ENCODE measurements at regions not wholly inside any gene's neighbourhood (a gene's known extent, or its start where the extent isn't known, plus 50 kb on each side); places are given as distances from the start of the nearest gene placed in this dataset.

DNA sequence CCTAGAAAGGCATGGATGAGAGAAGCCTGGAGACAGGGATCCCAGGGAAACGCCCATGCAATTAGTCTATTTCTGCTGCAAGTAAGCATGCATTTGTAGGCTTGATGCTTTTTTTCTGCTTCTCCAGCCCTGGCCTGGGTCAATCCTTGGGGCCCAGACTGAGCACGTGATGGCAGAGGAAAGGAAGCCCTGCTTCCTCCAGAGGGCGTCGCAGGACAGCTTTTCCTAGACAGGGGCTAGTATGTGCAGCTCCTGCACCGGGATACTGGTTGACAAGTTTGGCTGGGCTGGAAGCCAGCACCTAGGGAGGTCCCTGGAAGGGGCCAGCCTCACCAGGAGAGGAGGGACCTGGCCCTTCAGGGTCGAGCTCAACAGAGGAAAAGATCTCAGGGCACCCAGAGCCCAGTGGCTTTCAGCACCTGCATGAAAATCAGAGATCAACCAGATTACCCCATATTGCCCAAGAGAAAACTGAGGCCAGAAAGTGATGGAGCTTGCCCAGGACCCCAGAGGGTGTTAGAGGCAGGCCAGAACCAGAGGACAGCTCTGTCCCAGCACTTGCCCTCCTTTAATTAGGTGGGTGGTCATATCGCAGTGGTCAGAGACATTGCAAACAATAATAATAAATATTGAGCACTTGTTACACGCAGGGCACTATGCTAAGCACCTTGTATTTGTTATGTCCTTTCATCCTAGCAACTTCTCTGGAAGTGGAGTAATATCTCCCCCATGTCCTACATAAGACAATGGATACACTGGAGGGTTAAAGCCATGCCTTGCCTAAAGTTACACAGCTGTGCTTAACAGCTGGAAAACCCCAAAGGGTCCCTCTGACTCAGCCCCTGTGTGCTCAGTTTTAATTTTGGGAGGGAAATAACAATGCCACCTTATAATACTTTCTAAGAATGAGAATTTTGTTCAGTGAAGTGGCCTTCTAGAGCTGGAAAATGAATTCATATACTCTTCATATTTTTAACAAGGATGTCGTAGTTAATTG lies 67.1 kb downstream of the KLF4 start:
- DNase-seq, result peak; percentile 78
- no peak overlapping the region for H3K4me3 Mint-ChIP-seq (ENCODE audit: unreplicated experiment)
- no peak overlapping the region for H3K27ac Mint-ChIP-seq (ENCODE audit: unreplicated experiment)
- H3K36me3 Mint-ChIP-seq (ENCODE audit: unreplicated experiment), result no peaks in the 10 kb centered on the region
- TF ChIP-seq, protein P1, sequence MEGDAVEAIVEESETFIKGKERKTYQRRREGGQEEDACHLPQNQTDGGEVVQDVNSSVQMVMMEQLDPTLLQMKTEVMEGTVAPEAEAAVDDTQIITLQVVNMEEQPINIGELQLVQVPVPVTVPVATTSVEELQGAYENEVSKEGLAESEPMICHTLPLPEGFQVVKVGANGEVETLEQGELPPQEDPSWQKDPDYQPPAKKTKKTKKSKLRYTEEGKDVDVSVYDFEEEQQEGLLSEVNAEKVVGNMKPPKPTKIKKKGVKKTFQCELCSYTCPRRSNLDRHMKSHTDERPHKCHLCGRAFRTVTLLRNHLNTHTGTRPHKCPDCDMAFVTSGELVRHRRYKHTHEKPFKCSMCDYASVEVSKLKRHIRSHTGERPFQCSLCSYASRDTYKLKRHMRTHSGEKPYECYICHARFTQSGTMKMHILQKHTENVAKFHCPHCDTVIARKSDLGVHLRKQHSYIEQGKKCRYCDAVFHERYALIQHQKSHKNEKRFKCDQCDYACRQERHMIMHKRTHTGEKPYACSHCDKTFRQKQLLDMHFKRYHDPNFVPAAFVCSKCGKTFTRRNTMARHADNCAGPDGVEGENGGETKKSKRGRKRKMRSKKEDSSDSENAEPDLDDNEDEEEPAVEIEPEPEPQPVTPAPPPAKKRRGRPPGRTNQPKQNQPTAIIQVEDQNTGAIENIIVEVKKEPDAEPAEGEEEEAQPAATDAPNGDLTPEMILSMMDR (IDR thresholded peaks at IDR 0.05; ENCODE audit: partially characterized antibody, unreplicated experiment), result peak; percentile 56
- no peaks in the 10 kb centered on the region for H3K9me3 Mint-ChIP-seq (ENCODE audit: unreplicated experiment)
- H3K4me1 Mint-ChIP-seq (ENCODE audit: low read depth, unreplicated experiment), result peaks cover 3% of the 10 kb centered on the region
- H3K27me3 Mint-ChIP-seq (ENCODE audit: unreplicated experiment), result peaks cover 2% of the 10 kb centered on the region

DNA sequence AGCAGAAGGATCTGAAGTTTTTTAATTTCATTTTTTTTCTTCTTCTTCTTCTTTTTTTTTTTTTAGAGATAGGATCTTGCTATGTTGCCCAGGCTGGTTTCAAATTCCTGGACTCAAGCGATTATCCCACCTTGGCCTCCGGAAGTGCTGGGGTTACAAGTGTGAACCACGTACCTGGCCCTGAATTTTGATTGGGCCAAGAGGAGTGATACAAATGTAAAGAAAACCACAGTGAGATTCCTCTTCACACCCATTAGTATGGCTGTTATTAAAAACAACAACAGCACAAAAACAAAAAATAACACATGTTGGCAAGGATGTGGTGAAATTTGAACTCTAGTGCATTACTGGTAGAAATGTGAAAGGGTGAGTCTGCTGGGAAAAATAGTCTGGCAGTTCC lies 79.1 kb downstream of the KLF4 start:
- Mint-ChIP-seq H3K36me3 (ENCODE audit: unreplicated experiment) (no peaks in the 10 kb centered on the region), H3K4me1 (ENCODE audit: low read depth, unreplicated experiment) (no peaks in the 10 kb centered on the region), H3K27ac (ENCODE audit: unreplicated experiment) (no peak overlapping the region), H3K27me3 (ENCODE audit: unreplicated experiment) (no peaks in the 10 kb centered on the region), H3K4me3 (ENCODE audit: unreplicated experiment) (no peak overlapping the region), H3K9me3 (ENCODE audit: unreplicated experiment) (no peaks in the 10 kb centered on the region)
- TF ChIP-seq, protein P1 (IDR thresholded peaks at IDR 0.05; ENCODE audit: partially characterized antibody, unreplicated experiment), result no peak
- no peak for DNase-seq

DNA sequence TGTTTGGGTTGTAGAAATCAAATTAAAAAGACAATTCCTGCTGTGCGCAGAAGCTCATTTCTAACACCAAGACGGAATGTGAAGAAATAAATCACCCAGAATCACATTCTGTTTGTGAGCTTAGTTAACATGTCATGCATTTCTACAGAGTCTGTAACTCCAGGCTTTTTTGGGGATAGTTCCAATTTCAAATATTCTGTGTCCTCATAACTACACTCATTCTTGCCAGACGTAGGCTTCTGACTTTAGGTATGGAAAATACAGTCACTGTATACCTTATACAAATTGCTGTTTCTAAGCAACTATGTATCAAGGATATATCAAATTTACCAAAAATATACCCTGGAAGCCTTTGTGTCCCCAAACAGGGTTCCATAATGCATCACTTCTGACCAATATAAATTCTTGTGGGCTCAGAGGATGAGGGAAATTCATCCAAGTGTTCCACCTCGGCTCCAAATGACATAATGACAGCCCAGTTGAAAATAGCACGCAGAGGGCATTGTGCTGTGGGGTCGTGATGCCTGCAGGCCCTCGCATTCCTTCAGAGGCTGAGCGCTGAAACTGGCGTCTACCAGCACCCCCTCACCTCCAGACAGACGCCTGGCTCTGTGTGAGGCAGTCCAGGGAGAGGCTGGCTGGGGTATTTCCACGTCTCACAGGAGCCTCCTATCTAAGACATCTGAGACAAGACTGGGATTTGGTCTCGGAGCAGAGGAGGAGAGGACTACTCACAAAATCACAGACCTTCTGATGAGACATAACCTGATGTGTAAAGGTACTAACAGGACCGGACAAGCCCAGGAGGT lies 79.8 kb downstream of the KLF4 start:
- TF ChIP-seq, protein P1 (IDR thresholded peaks at IDR 0.05; ENCODE audit: partially characterized antibody, unreplicated experiment), result no peak
- no peak for DNase-seq

DNA sequence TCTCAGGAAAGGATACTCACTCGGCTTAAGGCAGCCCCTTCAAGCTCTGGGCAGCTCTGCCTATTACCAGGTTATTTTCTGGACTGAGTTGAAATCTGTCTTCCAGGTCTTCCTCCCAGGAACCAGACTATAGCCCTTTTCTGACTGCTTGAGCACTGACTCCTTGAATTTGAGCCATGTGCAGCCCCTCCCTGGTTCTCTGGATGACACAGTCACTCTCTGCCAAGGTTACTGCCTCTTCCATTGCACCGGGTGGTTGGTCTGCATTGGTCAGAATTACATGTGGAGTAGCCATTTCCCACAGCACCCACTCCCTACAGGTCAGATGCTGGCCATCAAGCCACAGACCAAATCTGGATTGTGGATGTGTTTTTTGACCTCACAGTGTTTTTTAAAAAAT lies 81.9 kb downstream of the KLF4 start:
- Mint-ChIP-seq H3K27me3 (ENCODE audit: unreplicated experiment) (no peaks in the 10 kb centered on the region), H3K27ac (ENCODE audit: unreplicated experiment) (no peak overlapping the region), H3K36me3 (ENCODE audit: unreplicated experiment) (no peaks in the 10 kb centered on the region), H3K4me1 (ENCODE audit: low read depth, unreplicated experiment) (no peaks in the 10 kb centered on the region), H3K9me3 (ENCODE audit: unreplicated experiment) (no peaks in the 10 kb centered on the region), H3K4me3 (ENCODE audit: unreplicated experiment) (no peak overlapping the region)
- TF ChIP-seq, protein P1 (IDR thresholded peaks at IDR 0.05; ENCODE audit: partially characterized antibody, unreplicated experiment), result no peak
- no peak for DNase-seq

More for the DNA sequence above, 79.8 kb downstream of the KLF4 start:
- Mint-ChIP-seq H3K4me1 (ENCODE audit: low read depth, unreplicated experiment) (no peaks in the 10 kb centered on the region), H3K36me3 (ENCODE audit: unreplicated experiment) (no peaks in the 10 kb centered on the region), H3K27me3 (ENCODE audit: unreplicated experiment) (no peaks in the 10 kb centered on the region), H3K9me3 (ENCODE audit: unreplicated experiment) (no peaks in the 10 kb centered on the region), H3K27ac (ENCODE audit: unreplicated experiment) (no peak overlapping the region), H3K4me3 (ENCODE audit: unreplicated experiment) (no peak overlapping the region)

Data from glutamatergic neuron (in vitro differentiated cells).